Right ventricle myocardium superior (tissue), 1 donor: ENCODE measurements at regions not wholly inside any gene's neighbourhood (a gene's known extent, or its start where the extent isn't known, plus 50 kb on each side); places are given as distances from the start of the nearest gene placed in this dataset.
"Not testable (repeated sequence)": the region's sequence is repeated elsewhere in the genome, so short reads cannot be mapped to it uniquely, and the experiment has no call there.

Experiments used
- ATAC-seq: fragments of 200-7000 bp; cut with Tn5 transposase; one replicate; pipeline ENCODE4 v1.9.1; 2020; ENCODE audit warnings: mild to moderate bottlenecking; ENCODE audit not compliant: poor library complexity
- DNase-seq: peaks from one replicate; pipeline ENCODE4 v3.0.0-alpha.2; 2020
- intact Hi-C: fragments of 100-400 bp; cut with DNase I; formaldehyde crosslinking; loops from one replicate; pipeline ENCODE4 v1.11.2; 2022
- donor health status: DM: no; HTN: yes; CAD: no; lungs with severe emphysema.

GRCh38 chr1:93776728-93777127 is 95.1 kb upstream of the BCAR3 start:
- intact Hi-C loops, result no loop called here
- DNase-seq (no peak), ATAC-seq (no peak)

GRCh38 chr1:93775224-93775623 is 93.6 kb upstream of the BCAR3 start:
- no peak for ATAC-seq
- DNase-seq, result no peak
- intact Hi-C loops, result no loop called here

- no peak for ATAC-seq
- intact Hi-C loops, result no loop called here
These were observed 93.1 kb upstream of the BCAR3 start for GRCh38 chr1:93774707-93775106.

GRCh38 chr1:93773049-93773838 is 91.6 kb upstream of the BCAR3 start:
- no peak for DNase-seq
- intact Hi-C loops, result no loop called here
- no peak for ATAC-seq

More at GRCh38 chr1:93774707-93775106, 93.1 kb upstream of the BCAR3 start:
- DNase-seq, result no peak

GRCh38 chr1:93771843-93772242 is 90.2 kb upstream of the BCAR3 start:
- DNase-seq (no peak), ATAC-seq (peak; percentile 71)
- intact Hi-C loops, result no loop called here

GRCh38 chr1:93770640-93771039 is 89.0 kb upstream of the BCAR3 start:
- intact Hi-C loops, result no loop called here
- no peak for DNase-seq
- ATAC-seq, result no peak

- DNase-seq (no peak), ATAC-seq (no peak)
- intact Hi-C loops, result no loop called here
These were observed 88.1 kb upstream of the BCAR3 start for GRCh38 chr1:93769777-93770176.

GRCh38 chr1:93768380-93768863 is 86.8 kb upstream of the BCAR3 start:
- intact Hi-C loops, result no loop called here
- DNase-seq (no peak), ATAC-seq (peak; percentile 19)

- ATAC-seq (no peak), DNase-seq (no peak)
- intact Hi-C loops, result no loop called here
These were observed 84.8 kb upstream of the BCAR3 start for GRCh38 chr1:93766451-93766850.

- intact Hi-C loops, result no loop called here
- no peak for ATAC-seq
- no peak for DNase-seq
These were observed 83.5 kb upstream of the BCAR3 start for GRCh38 chr1:93765099-93765498.

- no peak for ATAC-seq
- no peak for DNase-seq
- intact Hi-C loops, result no loop called here
These were observed 82.7 kb upstream of the BCAR3 start for GRCh38 chr1:93764366-93764750.

GRCh38 chr1:93763704-93764365 is 82.2 kb upstream of the BCAR3 start:
- intact Hi-C loops, result no loop called here
- DNase-seq, result no peak
- ATAC-seq, result no peak

- peak; percentile 62 for ATAC-seq
- peak; percentile 48 for DNase-seq
- intact Hi-C loops, result no loop called here
These were observed 77.3 kb upstream of the BCAR3 start for GRCh38 chr1:93758842-93759515.

GRCh38 chr1:93757256-93758036 is 75.8 kb upstream of the BCAR3 start:
- intact Hi-C loops, result no loop called here
- DNase-seq, result no peak

GRCh38 chr1:93756657-93757056 is 75.0 kb upstream of the BCAR3 start:
- ATAC-seq (no peak), DNase-seq (no peak)
- intact Hi-C loops, result no loop called here

More at GRCh38 chr1:93757256-93758036, 75.8 kb upstream of the BCAR3 start:
- no peak for ATAC-seq

- DNase-seq, intact Hi-C loops, ATAC-seq: not testable (repeated sequence)
These were observed 73.6 kb upstream of the BCAR3 start for GRCh38 chr1:93755251-93755715.

GRCh38 chr1:93753791-93754763 is 72.4 kb upstream of the BCAR3 start:
- ATAC-seq (no peak), DNase-seq (no peak)
- intact Hi-C loops, result no loop called here
